GM13977 (cell line): ENCODE measurements at regions not wholly inside any gene's neighbourhood (a gene's known extent, or its start where the extent isn't known, plus 50 kb on each side); places are given as distances from the start of the nearest gene placed in this dataset.

Experiments used
- DNase-seq: peaks from one replicate; pipeline ENCODE4 v3.0.0; 2012; ENCODE audit warnings: low spot score
- in situ Hi-C: fragments of 300-500 bp; cut with MboI; formaldehyde crosslinking; loops from one replicate; pipeline ENCODE4 v1.12.0; 2022; ENCODE audit warnings: low sequenced_read_pairs, low pct_unique_long_range_greater_than_20kb, mixed read lengths, inconsistent platforms; ENCODE audit not compliant: unreplicated experiment
- TF ChIP-seq, protein P1 (sequence below): IDR thresholded peaks from 2 replicates; pipeline ENCODE4 v1.5.1; 2012; ENCODE audit warnings: mild to moderate bottlenecking, control low read depth; ENCODE audit not compliant: insufficient read depth; ENCODE audit errors: extremely low read depth, missing control alignments

- TF ChIP-seq, protein P1, sequence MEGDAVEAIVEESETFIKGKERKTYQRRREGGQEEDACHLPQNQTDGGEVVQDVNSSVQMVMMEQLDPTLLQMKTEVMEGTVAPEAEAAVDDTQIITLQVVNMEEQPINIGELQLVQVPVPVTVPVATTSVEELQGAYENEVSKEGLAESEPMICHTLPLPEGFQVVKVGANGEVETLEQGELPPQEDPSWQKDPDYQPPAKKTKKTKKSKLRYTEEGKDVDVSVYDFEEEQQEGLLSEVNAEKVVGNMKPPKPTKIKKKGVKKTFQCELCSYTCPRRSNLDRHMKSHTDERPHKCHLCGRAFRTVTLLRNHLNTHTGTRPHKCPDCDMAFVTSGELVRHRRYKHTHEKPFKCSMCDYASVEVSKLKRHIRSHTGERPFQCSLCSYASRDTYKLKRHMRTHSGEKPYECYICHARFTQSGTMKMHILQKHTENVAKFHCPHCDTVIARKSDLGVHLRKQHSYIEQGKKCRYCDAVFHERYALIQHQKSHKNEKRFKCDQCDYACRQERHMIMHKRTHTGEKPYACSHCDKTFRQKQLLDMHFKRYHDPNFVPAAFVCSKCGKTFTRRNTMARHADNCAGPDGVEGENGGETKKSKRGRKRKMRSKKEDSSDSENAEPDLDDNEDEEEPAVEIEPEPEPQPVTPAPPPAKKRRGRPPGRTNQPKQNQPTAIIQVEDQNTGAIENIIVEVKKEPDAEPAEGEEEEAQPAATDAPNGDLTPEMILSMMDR: no peak
- in situ Hi-C loops: no loop called here
- no peak for DNase-seq
Measured at GRCh38 chr2:144265654-144266053, 254.3 kb downstream of the ZEB2 start.

DNA sequence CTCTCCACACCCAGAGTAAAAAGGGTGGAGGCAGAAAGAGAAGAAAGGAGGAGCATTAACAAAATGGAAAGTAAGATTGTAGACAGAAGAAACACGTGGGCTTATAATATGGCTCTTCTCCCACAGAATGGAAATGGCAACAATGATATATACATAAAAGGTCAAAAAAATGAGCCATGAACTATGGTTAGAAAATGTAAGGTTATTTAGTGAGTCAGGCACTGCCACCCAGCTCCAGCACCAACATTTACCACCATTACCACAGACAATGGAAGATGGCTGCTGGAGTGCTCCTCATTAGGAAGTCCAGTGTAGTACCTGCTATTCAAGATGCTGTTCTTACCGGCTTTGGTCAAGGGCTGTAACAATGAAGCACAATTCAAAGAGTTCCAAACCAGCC, 258.0 kb downstream of the ZEB2 start:
- TF ChIP-seq, protein P1: no peak
- DNase-seq: no peak
- in situ Hi-C loops: no loop called here

DNA sequence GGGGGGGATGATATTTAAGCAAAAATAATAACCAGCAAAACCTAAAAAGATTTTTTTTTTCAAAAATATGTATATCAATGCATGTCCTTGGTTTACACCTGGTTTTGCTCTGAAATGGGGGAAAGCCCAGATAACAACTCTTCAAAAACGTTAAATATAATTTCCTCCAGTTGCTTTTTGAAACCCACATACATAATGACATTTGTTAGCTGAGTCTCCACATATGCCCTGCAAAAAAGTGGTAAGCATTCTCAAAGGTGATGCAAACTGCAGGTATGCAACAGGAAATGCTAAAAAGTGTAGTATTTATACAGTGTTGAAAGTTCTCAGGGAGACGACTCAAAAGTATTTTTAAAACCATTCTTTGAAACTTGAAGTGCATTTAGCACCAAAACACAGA, 258.6 kb downstream of the ZEB2 start:
- DNase-seq: no peak
- in situ Hi-C loops: no loop called here
- TF ChIP-seq, protein P1: no peak

GRCh38 chr2:144259332-144259731, 260.6 kb downstream of the ZEB2 start:
- no peak for DNase-seq
- in situ Hi-C loops: no loop called here
- TF ChIP-seq, protein P1: no peak

DNA sequence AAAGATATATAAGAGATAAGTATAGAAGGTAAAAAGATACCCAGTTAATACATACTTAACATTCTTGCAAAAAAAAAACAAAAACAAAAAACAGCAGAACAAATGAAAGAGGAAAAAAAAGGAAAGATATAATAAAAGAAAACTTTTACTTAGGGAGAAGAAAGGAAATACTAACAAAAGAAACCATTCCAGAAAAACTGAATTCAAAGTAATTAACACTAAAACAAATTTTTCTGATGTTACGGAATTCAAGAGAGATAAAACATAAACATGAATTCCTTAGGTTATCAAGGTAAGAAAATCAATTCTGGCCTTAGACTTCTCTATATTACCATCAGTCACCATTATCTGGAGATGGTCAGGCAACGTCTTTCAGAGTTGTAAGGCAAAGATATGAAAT, 261.8 kb downstream of the ZEB2 start:
- DNase-seq: no peak
- in situ Hi-C loops: no loop called here
- TF ChIP-seq, protein P1: no peak

- in situ Hi-C loops: no loop called here
- no peak for DNase-seq
- TF ChIP-seq, protein P1: no peak
Measured at GRCh38 chr2:144256996-144257707, 262.8 kb downstream of the ZEB2 start.
